ENCODE measurements at regions not wholly inside any gene's neighbourhood (a gene's known extent, or its start where the extent isn't known, plus 50 kb on each side); places are given as distances from the start of the nearest gene placed in this dataset.

DNA sequence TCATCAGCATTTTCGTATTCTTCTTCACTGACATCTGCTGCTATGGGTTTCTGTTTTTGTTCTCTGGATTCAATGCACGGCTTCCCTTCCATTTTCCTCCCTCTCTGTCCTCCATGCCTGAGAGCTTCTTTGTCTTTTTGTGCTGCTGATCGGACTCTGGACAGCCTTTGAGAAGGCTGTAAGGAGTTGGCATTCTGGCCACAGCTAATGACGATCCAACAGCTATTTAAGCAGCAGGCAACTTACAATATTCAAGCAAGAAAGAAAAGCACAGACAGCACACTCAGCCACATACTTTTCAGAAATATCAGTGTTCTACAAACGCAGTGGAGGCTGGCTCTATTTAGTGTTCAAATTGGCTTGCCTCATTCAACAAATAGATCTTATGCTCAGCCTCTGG, 60.9 kb upstream of the ZC3H12C start:
- WGBS, 5 donors = 55 to 72% (median 64%) methylated on average over 5 of the region's 5 CpGs
- TF ChIP-seq EP300 (IDR thresholded peaks at IDR 0.05) (no peak), POLR2AphosphoS5 (IDR thresholded peaks at IDR 0.05) (no peak), POLR2A (IDR thresholded peaks at IDR 0.05) (no peak)
- TF ChIP-seq, protein P1, sequence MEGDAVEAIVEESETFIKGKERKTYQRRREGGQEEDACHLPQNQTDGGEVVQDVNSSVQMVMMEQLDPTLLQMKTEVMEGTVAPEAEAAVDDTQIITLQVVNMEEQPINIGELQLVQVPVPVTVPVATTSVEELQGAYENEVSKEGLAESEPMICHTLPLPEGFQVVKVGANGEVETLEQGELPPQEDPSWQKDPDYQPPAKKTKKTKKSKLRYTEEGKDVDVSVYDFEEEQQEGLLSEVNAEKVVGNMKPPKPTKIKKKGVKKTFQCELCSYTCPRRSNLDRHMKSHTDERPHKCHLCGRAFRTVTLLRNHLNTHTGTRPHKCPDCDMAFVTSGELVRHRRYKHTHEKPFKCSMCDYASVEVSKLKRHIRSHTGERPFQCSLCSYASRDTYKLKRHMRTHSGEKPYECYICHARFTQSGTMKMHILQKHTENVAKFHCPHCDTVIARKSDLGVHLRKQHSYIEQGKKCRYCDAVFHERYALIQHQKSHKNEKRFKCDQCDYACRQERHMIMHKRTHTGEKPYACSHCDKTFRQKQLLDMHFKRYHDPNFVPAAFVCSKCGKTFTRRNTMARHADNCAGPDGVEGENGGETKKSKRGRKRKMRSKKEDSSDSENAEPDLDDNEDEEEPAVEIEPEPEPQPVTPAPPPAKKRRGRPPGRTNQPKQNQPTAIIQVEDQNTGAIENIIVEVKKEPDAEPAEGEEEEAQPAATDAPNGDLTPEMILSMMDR (IDR thresholded peaks at IDR 0.05) = no peak

DNA sequence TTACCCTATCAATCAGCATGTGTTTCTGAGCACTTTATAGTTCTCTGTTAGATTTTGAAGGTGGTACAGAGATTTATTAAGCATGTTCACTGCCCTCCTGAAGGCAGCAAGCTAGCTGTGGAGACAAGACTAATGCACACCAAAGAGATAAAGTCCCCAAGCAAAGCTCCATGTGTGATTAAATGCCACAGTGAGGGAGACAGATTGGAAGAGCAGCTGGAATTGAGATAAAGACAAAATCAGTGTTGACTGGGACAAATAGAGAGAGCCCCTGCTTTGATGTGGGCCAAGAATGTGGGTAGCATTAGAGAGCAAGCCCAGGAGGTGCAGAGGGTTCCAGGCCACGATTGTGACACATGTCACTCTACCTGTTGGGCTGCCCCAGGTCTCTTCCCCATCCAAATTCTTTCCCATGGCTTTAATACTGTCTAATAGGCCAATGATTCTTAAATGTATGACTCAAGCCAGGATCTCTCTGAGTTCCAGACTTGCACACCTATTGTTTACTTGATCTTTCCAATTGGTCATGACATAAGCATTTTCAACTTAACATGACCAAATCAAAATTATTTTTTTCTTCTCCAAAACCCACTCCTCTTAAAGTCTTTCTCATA, 60.1 kb upstream of the ZC3H12C start:
- Histone ChIP-seq H3K36me3 (no peaks in the 10 kb centered on the region), H3K27me3 (no peaks in the 10 kb centered on the region), H3K27ac (no peak overlapping the region), H3K4me1 (no peaks in the 10 kb centered on the region), H3K9me3 (no peaks in the 10 kb centered on the region), H3K4me3 (no peak overlapping the region)
- no peak for DNase-seq
- TF ChIP-seq POLR2AphosphoS5 (IDR thresholded peaks at IDR 0.05) = no peak
- no peak for TF ChIP-seq POLR2A (IDR thresholded peaks at IDR 0.05)
- TF ChIP-seq, protein P1 (IDR thresholded peaks at IDR 0.05) = no peak
- no peak for TF ChIP-seq EP300 (IDR thresholded peaks at IDR 0.05)
- intact Hi-C loops (cut with DNase I; ENCODE audit: low total_unique reads) = no loop called here
- 38 to 54% (median 45%) methylated on average over 1 of the region's 1 CpG for WGBS, 5 donors

More for the DNA sequence above, 60.9 kb upstream of the ZC3H12C start:
- no peaks in the 10 kb centered on the region for H3K9me3 ChIP-seq
- intact Hi-C loops (cut with DNase I; ENCODE audit: low total_unique reads) = no loop called here
- no peaks in the 10 kb centered on the region for H3K36me3 ChIP-seq
- no peak for DNase-seq
- H3K4me3 ChIP-seq = no peak overlapping the region
- H3K27ac ChIP-seq = no peak overlapping the region
- H3K4me1 ChIP-seq = no peaks in the 10 kb centered on the region
- H3K27me3 ChIP-seq = no peaks in the 10 kb centered on the region

DNA sequence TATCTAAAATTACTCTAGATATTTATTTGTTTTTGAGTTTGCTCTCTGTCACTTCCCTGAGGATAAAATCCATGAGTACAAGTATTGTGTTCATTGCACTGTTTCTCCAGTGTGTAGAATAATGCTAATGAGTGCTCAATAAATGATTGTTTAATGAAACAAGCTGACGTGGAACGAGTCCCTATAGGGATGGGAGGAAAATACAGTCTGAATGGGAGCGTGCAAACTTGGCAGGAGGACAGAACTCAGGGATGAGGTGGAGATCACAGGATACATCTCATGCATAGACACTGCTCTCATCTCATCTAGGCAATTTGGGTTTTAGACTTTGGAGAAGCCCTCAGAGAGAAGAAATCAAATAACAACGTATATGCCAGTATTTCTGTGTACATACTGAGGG, 58.4 kb upstream of the ZC3H12C start:
- TF ChIP-seq, protein P1 (IDR thresholded peaks at IDR 0.05) = no peak
- TF ChIP-seq POLR2AphosphoS5 (IDR thresholded peaks at IDR 0.05) (no peak), POLR2A (IDR thresholded peaks at IDR 0.05) (no peak), EP300 (IDR thresholded peaks at IDR 0.05) (no peak)
- intact Hi-C loops (cut with DNase I; ENCODE audit: low total_unique reads) = no loop called here
- Histone ChIP-seq H3K36me3 (no peaks in the 10 kb centered on the region), H3K27me3 (no peaks in the 10 kb centered on the region), H3K27ac (no peak overlapping the region), H3K4me1 (no peaks in the 10 kb centered on the region), H3K4me3 (no peak overlapping the region), H3K9me3 (no peaks in the 10 kb centered on the region)
- 59 to 76% (median 63%) methylated on average over 4 of the region's 4 CpGs for WGBS, 5 donors
- DNase-seq = no peak

DNA sequence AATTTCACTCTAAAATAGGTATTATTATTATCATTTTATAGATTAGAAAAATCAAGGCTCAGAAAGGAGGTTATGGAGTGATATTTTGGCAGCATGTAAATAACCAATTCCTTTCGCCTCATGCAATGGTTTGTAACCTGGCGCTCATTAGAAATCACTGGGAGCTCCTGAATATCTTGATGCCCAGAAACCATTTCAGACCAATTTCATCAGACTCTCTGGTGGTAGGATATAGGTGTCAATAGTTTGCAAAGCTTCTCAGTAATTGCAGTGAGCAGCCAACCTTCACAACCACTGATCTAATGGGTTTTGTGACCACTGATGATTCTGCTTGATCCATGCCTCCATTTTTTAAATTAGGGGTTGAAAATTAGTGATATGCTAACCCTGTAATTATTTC, 57.8 kb upstream of the ZC3H12C start:
- H3K9me3 ChIP-seq = no peaks in the 10 kb centered on the region
- TF ChIP-seq EP300 (IDR thresholded peaks at IDR 0.05) (no peak), POLR2AphosphoS5 (IDR thresholded peaks at IDR 0.05) (no peak), POLR2A (IDR thresholded peaks at IDR 0.05) (no peak)
- TF ChIP-seq, protein P1 (IDR thresholded peaks at IDR 0.05) = no peak
- no peaks in the 10 kb centered on the region for H3K27me3 ChIP-seq
- no peak overlapping the region for H3K4me3 ChIP-seq
- 50 to 100% (median 77%) methylated on average over 2 of the region's 2 CpGs for WGBS, 5 donors
- no peaks in the 10 kb centered on the region for H3K36me3 ChIP-seq
- H3K27ac ChIP-seq = no peak overlapping the region
- DNase-seq = no peak
- no peaks in the 10 kb centered on the region for H3K4me1 ChIP-seq
- intact Hi-C loops (cut with DNase I; ENCODE audit: low total_unique reads) = no loop called here
